ENCODE measurements at regions not wholly inside any gene's neighbourhood (a gene's known extent, or its start where the extent isn't known, plus 50 kb on each side); places are given as distances from the start of the nearest gene placed in this dataset.

- TF ChIP-seq, protein P1, sequence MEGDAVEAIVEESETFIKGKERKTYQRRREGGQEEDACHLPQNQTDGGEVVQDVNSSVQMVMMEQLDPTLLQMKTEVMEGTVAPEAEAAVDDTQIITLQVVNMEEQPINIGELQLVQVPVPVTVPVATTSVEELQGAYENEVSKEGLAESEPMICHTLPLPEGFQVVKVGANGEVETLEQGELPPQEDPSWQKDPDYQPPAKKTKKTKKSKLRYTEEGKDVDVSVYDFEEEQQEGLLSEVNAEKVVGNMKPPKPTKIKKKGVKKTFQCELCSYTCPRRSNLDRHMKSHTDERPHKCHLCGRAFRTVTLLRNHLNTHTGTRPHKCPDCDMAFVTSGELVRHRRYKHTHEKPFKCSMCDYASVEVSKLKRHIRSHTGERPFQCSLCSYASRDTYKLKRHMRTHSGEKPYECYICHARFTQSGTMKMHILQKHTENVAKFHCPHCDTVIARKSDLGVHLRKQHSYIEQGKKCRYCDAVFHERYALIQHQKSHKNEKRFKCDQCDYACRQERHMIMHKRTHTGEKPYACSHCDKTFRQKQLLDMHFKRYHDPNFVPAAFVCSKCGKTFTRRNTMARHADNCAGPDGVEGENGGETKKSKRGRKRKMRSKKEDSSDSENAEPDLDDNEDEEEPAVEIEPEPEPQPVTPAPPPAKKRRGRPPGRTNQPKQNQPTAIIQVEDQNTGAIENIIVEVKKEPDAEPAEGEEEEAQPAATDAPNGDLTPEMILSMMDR (conservative IDR thresholded peaks at IDR 0.05; ENCODE audit: low read depth, low read length): no peak
- H3K4me3 ChIP-seq (ENCODE audit: low read depth, low read length): no peak overlapping the region
- no peak for DNase-seq (ENCODE audit: low read depth)
These were observed 65.5 kb upstream of the TAF11L2 start for GRCh38 chr5:17432569-17432968.

- DNase-seq (ENCODE audit: low read depth): no peak
- H3K4me3 ChIP-seq (ENCODE audit: low read depth, low read length): no peak overlapping the region
- TF ChIP-seq, protein P1 (conservative IDR thresholded peaks at IDR 0.05; ENCODE audit: low read depth, low read length): no peak
These were observed 64.6 kb upstream of the TAF11L2 start for GRCh38 chr5:17433406-17433805.

DNA sequence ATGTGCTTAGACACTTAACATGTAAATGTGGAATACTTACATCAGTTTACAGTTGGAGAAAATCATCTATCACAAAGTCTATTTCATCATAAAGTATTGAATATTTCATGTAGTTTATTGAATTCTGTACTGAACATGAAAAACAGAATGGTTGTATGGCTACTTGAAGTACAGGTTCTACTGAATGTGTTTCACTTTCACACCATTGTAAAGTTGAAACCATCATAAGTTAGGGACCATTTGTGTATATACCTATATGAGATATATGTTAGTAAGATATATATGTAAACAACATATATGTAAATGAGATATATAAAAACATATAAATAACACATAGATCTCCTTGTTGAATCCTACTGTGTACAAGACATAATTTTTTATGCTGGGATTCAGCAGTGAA lies 63.0 kb upstream of the TAF11L2 start:
- TF ChIP-seq, protein P1 (conservative IDR thresholded peaks at IDR 0.05; ENCODE audit: low read depth, low read length): no peak
- DNase-seq (ENCODE audit: low read depth): no peak
- H3K4me3 ChIP-seq (ENCODE audit: low read depth, low read length): no peak overlapping the region

DNA sequence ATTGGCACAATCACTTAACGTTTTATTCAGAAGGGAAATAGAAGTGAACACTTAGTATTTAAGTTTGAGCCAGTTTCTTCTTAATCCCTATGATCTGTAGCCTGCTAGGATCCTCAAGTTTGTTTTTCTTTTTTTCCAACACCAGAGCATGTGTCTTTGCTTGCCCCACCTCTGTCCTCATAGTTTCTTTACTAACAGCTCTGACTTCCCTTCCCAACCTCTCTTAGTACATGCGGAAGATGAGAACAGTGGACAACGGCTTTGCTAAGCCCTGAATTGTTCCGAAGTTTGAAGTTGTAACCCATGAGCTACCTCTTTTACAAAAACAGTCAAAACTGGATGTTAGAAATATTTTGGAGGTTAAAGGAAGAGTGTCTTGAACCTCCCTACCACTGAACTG lies 61.7 kb upstream of the TAF11L2 start:
- no peak overlapping the region for H3K4me3 ChIP-seq (ENCODE audit: low read depth, low read length)
- no peak for DNase-seq (ENCODE audit: low read depth)
- TF ChIP-seq, protein P1 (conservative IDR thresholded peaks at IDR 0.05; ENCODE audit: low read depth, low read length): no peak

DNA sequence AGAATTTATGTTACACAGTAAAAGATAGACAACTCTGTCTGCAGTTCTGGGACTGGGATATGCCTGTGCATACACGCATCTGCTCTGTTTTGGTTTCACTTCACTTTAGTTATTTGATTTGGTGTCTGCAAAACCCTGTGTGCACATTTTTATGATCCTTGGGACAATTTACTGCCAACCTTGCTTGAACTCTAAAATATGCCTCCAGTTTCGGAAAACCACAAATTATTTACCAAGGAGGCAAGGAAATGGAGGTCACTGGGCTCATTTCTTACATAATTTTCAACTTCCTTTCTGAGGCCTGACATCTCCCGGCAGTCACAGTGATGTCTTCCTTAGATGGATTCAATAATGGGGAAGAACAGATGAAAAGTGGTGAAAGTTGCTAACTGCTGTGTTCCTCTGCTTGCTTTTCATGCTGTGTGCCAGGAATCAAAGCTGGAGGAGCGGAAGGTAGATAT lies 61.2 kb upstream of the TAF11L2 start:
- H3K4me3 ChIP-seq (ENCODE audit: low read depth, low read length): no peak overlapping the region
- DNase-seq (ENCODE audit: low read depth): no peak
- TF ChIP-seq, protein P1 (conservative IDR thresholded peaks at IDR 0.05; ENCODE audit: low read depth, low read length): no peak

DNA sequence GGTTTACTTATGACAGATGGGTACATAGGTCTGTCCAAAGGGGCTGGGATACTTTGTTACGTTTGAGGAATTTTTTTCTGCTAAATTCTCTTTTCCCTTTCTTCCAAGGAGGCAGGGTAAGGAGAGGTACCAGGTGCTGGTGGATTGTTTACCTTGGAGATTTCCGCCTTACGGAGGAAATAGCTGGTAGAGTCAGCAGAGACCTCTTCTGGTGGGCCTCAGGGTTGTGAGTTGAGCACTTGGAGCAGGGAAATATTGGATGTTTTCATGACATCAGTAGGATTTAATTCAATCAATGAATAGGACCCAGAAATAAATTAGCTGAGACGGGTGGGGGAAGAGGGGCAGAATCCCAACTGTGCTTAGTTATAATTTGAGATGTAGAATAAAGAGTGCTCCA lies 60.0 kb upstream of the TAF11L2 start:
- H3K4me3 ChIP-seq (ENCODE audit: low read depth, low read length): no peak overlapping the region
- TF ChIP-seq, protein P1 (conservative IDR thresholded peaks at IDR 0.05; ENCODE audit: low read depth, low read length): no peak
- DNase-seq (ENCODE audit: low read depth): no peak

DNA sequence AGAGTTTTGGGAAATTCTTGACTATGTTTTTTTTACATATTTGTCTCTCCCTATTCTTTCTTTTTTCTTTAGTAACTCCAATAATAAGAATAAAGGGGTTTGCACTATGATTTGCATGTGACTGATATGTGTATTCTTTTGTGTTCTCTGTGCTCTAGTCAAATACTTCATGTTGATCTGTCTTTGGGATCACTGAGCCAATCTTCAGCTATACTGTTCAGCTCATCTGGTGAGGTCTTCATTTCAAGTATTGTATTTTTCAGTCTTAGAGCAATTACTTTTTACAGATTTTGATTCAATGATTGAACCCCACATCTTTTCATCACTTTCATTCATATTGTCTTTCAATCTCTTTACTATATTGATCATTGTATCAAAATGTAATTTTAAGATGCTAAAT lies 58.1 kb upstream of the TAF11L2 start:
- no peak overlapping the region for H3K4me3 ChIP-seq (ENCODE audit: low read depth, low read length)
- TF ChIP-seq, protein P1 (conservative IDR thresholded peaks at IDR 0.05; ENCODE audit: low read depth, low read length): no peak
- DNase-seq (ENCODE audit: low read depth): no peak
